ENCODE measurements at regions not wholly inside any gene's neighbourhood (a gene's known extent, or its start where the extent isn't known, plus 50 kb on each side); places are given as distances from the start of the nearest gene placed in this dataset.

GRCh38 chr5:50583621-50584020 lies 82.8 kb upstream of the PARP8 start:
- TF ChIP-seq EZH2 (IDR thresholded peaks at IDR 0.05; ENCODE audit: insufficient read depth, poor library complexity, severe bottlenecking) (no peak), EZH2phosphoT487 (IDR thresholded peaks at IDR 0.05; ENCODE audit: insufficient read depth, low read depth) (no peak)
